Endodermal cell (in vitro differentiated cells): ENCODE measurements at regions not wholly inside any gene's neighbourhood (a gene's known extent, or its start where the extent isn't known, plus 50 kb on each side); places are given as distances from the start of the nearest gene placed in this dataset.

Experiments
- DNase-seq: peaks from one replicate; pipeline ENCODE4 v3.0.0-alpha.2; 2017
- H3K27ac ChIP-seq: 2 replicates; pipeline ENCODE4 v1.5.1; 2013; ENCODE audit warnings: mild to moderate bottlenecking, low read depth, low read length, moderate library complexity
- H3K27me3 ChIP-seq: 2 replicates; pipeline ENCODE4 v1.6.1; 2013; ENCODE audit warnings: mild to moderate bottlenecking, low read length, moderate library complexity; ENCODE audit not compliant: insufficient read depth, control insufficient read depth, poor library complexity, severe bottlenecking
- H3K36me3 ChIP-seq: 2 replicates; pipeline ENCODE4 v1.7.0; 2013; ENCODE audit warnings: mild to moderate bottlenecking, low read length, moderate library complexity; ENCODE audit not compliant: control insufficient read depth, insufficient read depth
- H3K4me1 ChIP-seq: one replicate; pipeline ENCODE4 v1.7.0; 2013; ENCODE audit warnings: low read length; ENCODE audit not compliant: control insufficient read depth, insufficient read depth
- H3K4me3 ChIP-seq: 2 replicates; pipeline ENCODE4 v1.5.1; 2013; ENCODE audit warnings: mild to moderate bottlenecking, low read length, moderate library complexity
- H3K9ac ChIP-seq: 2 replicates; pipeline ENCODE4 v1.6.1; 2013; ENCODE audit warnings: mild to moderate bottlenecking, low read length, moderate library complexity; ENCODE audit not compliant: poor library complexity, severe bottlenecking; ENCODE audit errors: extremely low read depth
- H3K9me3 ChIP-seq: 2 replicates; pipeline ENCODE4 v1.6.1; 2013; ENCODE audit warnings: mild to moderate bottlenecking, low read length, moderate library complexity; ENCODE audit not compliant: control insufficient read depth
- H3K27ac Mint-ChIP-seq: 2 replicates; pipeline ENCODE4 v1.8.0; 2020; ENCODE audit warnings: mixed read lengths
- H3K27me3 Mint-ChIP-seq: 2 replicates; pipeline ENCODE4 v1.8.0; 2021; ENCODE audit warnings: mild to moderate bottlenecking, mixed read lengths; ENCODE audit not compliant: insufficient read depth
- H3K36me3 Mint-ChIP-seq: 2 replicates; pipeline ENCODE4 v1.8.0; 2020; ENCODE audit warnings: low read depth, mixed read lengths
- H3K4me1 Mint-ChIP-seq: 2 replicates; pipeline ENCODE4 v1.8.0; 2020; ENCODE audit warnings: mixed read lengths
- H3K4me3 Mint-ChIP-seq: 2 replicates; pipeline ENCODE4 v1.8.0; 2020; ENCODE audit warnings: mild to moderate bottlenecking, moderate library complexity, mixed read lengths
- H3K9me3 Mint-ChIP-seq: 2 replicates; pipeline ENCODE4 v1.8.0; 2020; ENCODE audit warnings: mild to moderate bottlenecking, mixed read lengths
- WGBS, 2 experiments: methylation state at CpG; one replicate each; pipeline versions ENCODE4 v1.1.5 to v1.1.7; 2013; ENCODE audit warnings: missing lambda C conversion rate in 2 of 2, mixed read lengths in 1 of 2; ENCODE audit not compliant: insufficient coverage in 1 of 2, insufficient read length in 1 of 2; 5-methylcytosine and 5-hydroxymethylcytosine counted together
- TF ChIP-seq, protein P1 (sequence below): fragments of 200-600 bp; sonication (generic); conservative IDR thresholded peaks from 2 replicates; pipeline ENCODE4 v1.5.0; 2021; ENCODE audit warnings: antibody characterized with exemption, mild to moderate bottlenecking

DNA sequence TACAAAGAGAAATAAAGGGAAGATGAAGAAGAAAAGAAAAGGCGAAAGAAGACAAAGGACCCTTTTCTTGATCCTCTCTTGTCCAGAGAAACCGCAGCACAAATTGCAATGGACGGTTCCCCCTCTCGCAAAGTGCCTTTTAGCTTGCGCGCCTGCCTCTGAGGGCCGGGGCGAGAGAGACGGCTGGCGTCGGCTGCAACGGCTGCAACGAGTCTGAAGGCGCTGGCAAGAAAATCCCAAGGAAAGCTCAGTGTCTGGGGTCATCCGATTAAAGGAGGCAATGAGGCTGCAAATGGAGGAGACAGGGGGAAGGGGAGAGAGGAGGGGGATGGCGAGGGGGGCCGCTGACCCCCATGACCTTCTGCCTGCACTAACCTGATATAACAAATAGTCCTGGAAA is 671.5 kb downstream of the MED13L start:
- Mint-ChIP-seq H3K27me3 (peaks cover 74% of the 10 kb centered on the region), H3K36me3 (no peaks in the 10 kb centered on the region), H3K4me3 (no peak overlapping the region), H3K27ac (no peak overlapping the region), H3K9me3 (no peaks in the 10 kb centered on the region), H3K4me1 (no peaks in the 10 kb centered on the region)
- no peak overlapping the region for H3K9ac ChIP-seq
- no peak for DNase-seq
- H3K27ac ChIP-seq, result no peak overlapping the region
- TF ChIP-seq, protein P1, sequence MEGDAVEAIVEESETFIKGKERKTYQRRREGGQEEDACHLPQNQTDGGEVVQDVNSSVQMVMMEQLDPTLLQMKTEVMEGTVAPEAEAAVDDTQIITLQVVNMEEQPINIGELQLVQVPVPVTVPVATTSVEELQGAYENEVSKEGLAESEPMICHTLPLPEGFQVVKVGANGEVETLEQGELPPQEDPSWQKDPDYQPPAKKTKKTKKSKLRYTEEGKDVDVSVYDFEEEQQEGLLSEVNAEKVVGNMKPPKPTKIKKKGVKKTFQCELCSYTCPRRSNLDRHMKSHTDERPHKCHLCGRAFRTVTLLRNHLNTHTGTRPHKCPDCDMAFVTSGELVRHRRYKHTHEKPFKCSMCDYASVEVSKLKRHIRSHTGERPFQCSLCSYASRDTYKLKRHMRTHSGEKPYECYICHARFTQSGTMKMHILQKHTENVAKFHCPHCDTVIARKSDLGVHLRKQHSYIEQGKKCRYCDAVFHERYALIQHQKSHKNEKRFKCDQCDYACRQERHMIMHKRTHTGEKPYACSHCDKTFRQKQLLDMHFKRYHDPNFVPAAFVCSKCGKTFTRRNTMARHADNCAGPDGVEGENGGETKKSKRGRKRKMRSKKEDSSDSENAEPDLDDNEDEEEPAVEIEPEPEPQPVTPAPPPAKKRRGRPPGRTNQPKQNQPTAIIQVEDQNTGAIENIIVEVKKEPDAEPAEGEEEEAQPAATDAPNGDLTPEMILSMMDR, result no peak
- WGBS, 2 experiments, result 91 to 92% methylated on average over 15 to 17 of the region's 17 CpGs
- no peaks in the 10 kb centered on the region for H3K4me1 ChIP-seq
- H3K9me3 ChIP-seq, result no peaks in the 10 kb centered on the region
- H3K36me3 ChIP-seq, result no peaks in the 10 kb centered on the region
- H3K27me3 ChIP-seq, result peaks cover 55% of the 10 kb centered on the region
- H3K4me3 ChIP-seq, result no peak overlapping the region

- TF ChIP-seq, protein P1, result no peak
- Histone ChIP-seq H3K9ac (no peak overlapping the region), H3K36me3 (no peaks in the 10 kb centered on the region), H3K4me3 (no peak overlapping the region), H3K27me3 (peaks cover 75% of the 10 kb centered on the region), H3K4me1 (no peaks in the 10 kb centered on the region), H3K27ac (peak overlapping the region; percentile 54), H3K9me3 (peaks cover 9% of the 10 kb centered on the region)
- DNase-seq, result peak; percentile 73
- peaks cover 10% of the 10 kb centered on the region for H3K4me1 Mint-ChIP-seq
- H3K9me3 Mint-ChIP-seq, result no peaks in the 10 kb centered on the region
- no peak overlapping the region for H3K4me3 Mint-ChIP-seq
- 85 to 89% methylated on average over 18 to 38 of the region's 43 CpGs for WGBS, 2 experiments
- peaks cover 87% of the 10 kb centered on the region for H3K27me3 Mint-ChIP-seq
- no peak overlapping the region for H3K27ac Mint-ChIP-seq
- H3K36me3 Mint-ChIP-seq, result no peaks in the 10 kb centered on the region
Measured at GRCh38 chr12:115598871-115599811, 678.4 kb downstream of the MED13L start.

- H3K9ac ChIP-seq, result no peak overlapping the region
- H3K4me1 ChIP-seq, result no peaks in the 10 kb centered on the region
- H3K36me3 ChIP-seq, result no peaks in the 10 kb centered on the region
- peaks cover 90% of the 10 kb centered on the region for H3K27me3 ChIP-seq
- WGBS, 2 experiments, result 73% methylated on average over 3 of the region's 3 CpGs; no CpG with 5 or more reads in 1 of the 2 experiments
- no peak overlapping the region for H3K27ac Mint-ChIP-seq
- H3K27me3 Mint-ChIP-seq, result peaks cover 96% of the 10 kb centered on the region
- TF ChIP-seq, protein P1, result no peak
- H3K9me3 ChIP-seq, result peaks cover 9% of the 10 kb centered on the region
- no peak overlapping the region for H3K4me3 Mint-ChIP-seq
- peaks cover 10% of the 10 kb centered on the region for H3K4me1 Mint-ChIP-seq
- no peaks in the 10 kb centered on the region for H3K36me3 Mint-ChIP-seq
- H3K4me3 ChIP-seq, result no peak overlapping the region
- no peak overlapping the region for H3K27ac ChIP-seq
- DNase-seq, result no peak
- H3K9me3 Mint-ChIP-seq, result no peaks in the 10 kb centered on the region
Measured at GRCh38 chr12:115597157-115597712, 680.3 kb downstream of the MED13L start.
